HCT116 (cell line): ENCODE measurements at regions not wholly inside any gene's neighbourhood (a gene's known extent, or its start where the extent isn't known, plus 50 kb on each side); places are given as distances from the start of the nearest gene placed in this dataset.

Experiments
- ATAC-seq: fragments of 200-7000 bp; cut with Tn5 transposase; 2 replicates; pipeline ENCODE4 v1.9.1; 2020; ENCODE audit warnings: mild to moderate bottlenecking, moderate library complexity
- BruUV-seq: library from RNA; stranded (reverse); fragments of 400-500 nt; replicated peaks from 2 replicates; lab custom pipeline; 2021; lab: Mats Ljungman, UMichigan
- CTCF ChIA-PET: fragments of 300-600 bp; sonication (Branson Sonifier 250); formaldehyde crosslinking; loops from one replicate; lab custom pipeline; 2021; ENCODE audit warnings: antibody characterized with exemption; lab: Charles Lee
- POLR2A ChIA-PET: fragments of 300-600, 350-600 bp; sonication (Branson Sonifier 250); formaldehyde crosslinking; loops from one replicate; lab custom pipeline; 2021; ENCODE audit warnings: antibody characterized with exemption; lab: Charles Lee
- RAD21 ChIA-PET, 2 experiments: fragments of 300-600 bp; sonication (Branson Sonifier 250); formaldehyde crosslinking; loops; one replicate each; lab custom pipeline; 2023; ENCODE audit warnings: low total read pairs in 2 of 2; ENCODE audit not compliant: uncharacterized antibody in 2 of 2, unreplicated experiment in 2 of 2, low non-redundant PET in 1 of 2; lab: Charles Lee
- DNase-seq: peaks from one replicate; pipeline ENCODE4 v3.0.0-alpha.2; 2010; ENCODE audit warnings: low read depth, low spot score
- H2AFZ ChIP-seq: fragments of 200-600 bp; shearing (Covaris generic), sonication (generic); 2 replicates; pipeline ENCODE4 v1.6.1; 2017; ENCODE audit warnings: low read depth, mixed run types, mixed read lengths, antibody characterized with exemption, low read length; ENCODE audit not compliant: poor library complexity, severe bottlenecking
- H3K27ac ChIP-seq: 2 replicates; pipeline ENCODE4 v1.5.1; 2012; ENCODE audit warnings: low read depth, low read length
- H3K27me3 ChIP-seq: fragments of 200-600 bp; sonication (generic); 2 replicates; pipeline ENCODE4 v1.6.1; 2016; ENCODE audit warnings: mixed run types, low read length, mixed read lengths; ENCODE audit not compliant: insufficient read depth
- H3K36me3 ChIP-seq, 2 experiments: fragments of 200-500 bp in 1 of 2; fragments of 200-600 bp in 1 of 2; sonication (Bioruptor generic) in 1 of 2; sonication (generic) in 1 of 2; 2 replicates each; pipeline versions ENCODE4 v1.5.1 to v1.6.1; 2014 to 2016; ENCODE audit warnings: low read length in 2 of 2, inconsistent platforms in 1 of 2, mixed read lengths in 1 of 2, mixed run types in 1 of 2; ENCODE audit not compliant: insufficient read depth in 2 of 2, control insufficient read depth in 1 of 2
- H3K4me1 ChIP-seq, 2 experiments: fragments of 200-600 bp in 1 of 2; sonication (generic) in 1 of 2; 2 replicates each; pipeline versions ENCODE4 v1.5.1 to v1.6.1; 2012 to 2017; ENCODE audit warnings: low read length in 2 of 2, inconsistent platforms in 1 of 2, mild to moderate bottlenecking in 1 of 2, mixed read lengths in 1 of 2, mixed run types in 1 of 2, moderate library complexity in 1 of 2; ENCODE audit not compliant: insufficient read depth in 2 of 2, control insufficient read depth in 1 of 2
- H3K4me2 ChIP-seq: fragments of 200-600 bp; sonication (generic); 2 replicates; pipeline ENCODE4 v1.6.1; 2017; ENCODE audit warnings: mixed run types, low read length, mixed read lengths
- H3K4me3 ChIP-seq, 2 experiments: fragments of 200-600 bp in 1 of 2; sonication (generic) in 1 of 2; replicated peaks in 1 of 2; 2 replicates each; pipeline ENCODE4 v1.5.1; 2011 to 2016; ENCODE audit warnings: low read length in 2 of 2, control low read depth in 1 of 2, low read depth in 1 of 2, mild to moderate bottlenecking in 1 of 2, mixed read lengths in 1 of 2, mixed run types in 1 of 2
- H3K79me2 ChIP-seq: fragments of 200-600 bp; sonication (generic); 2 replicates; pipeline ENCODE4 v1.6.1; 2017; ENCODE audit warnings: mild to moderate bottlenecking, mixed run types, low read length, moderate library complexity, mixed read lengths; ENCODE audit not compliant: insufficient read depth
- H3K9ac ChIP-seq: fragments of 200-600 bp; sonication (generic); 2 replicates; pipeline ENCODE4 v1.6.1; 2016; ENCODE audit warnings: low read length, mixed read lengths
- H3K9me2 ChIP-seq: fragments of 200-600 bp; sonication (generic), shearing (Covaris generic); 2 replicates; pipeline ENCODE4 v1.6.1; 2017; ENCODE audit warnings: mixed run types, mild to moderate bottlenecking, moderate library complexity; ENCODE audit not compliant: insufficient read depth
- H3K9me3 ChIP-seq, 2 experiments: fragments of 200-500 bp in 1 of 2; fragments of 200-600 bp in 1 of 2; sonication (Bioruptor generic) in 1 of 2; sonication (generic) in 1 of 2; 2 replicates each; pipeline ENCODE4 v1.6.1; 2014 to 2017; ENCODE audit warnings: low read length in 2 of 2, mixed read lengths in 2 of 2, inconsistent platforms in 1 of 2, low read depth in 1 of 2, mild to moderate bottlenecking in 1 of 2, mixed run types in 1 of 2, moderate library complexity in 1 of 2; ENCODE audit not compliant: control insufficient read depth in 1 of 2, insufficient read depth in 1 of 2
- H4K20me1 ChIP-seq: fragments of 200-600 bp; sonication (generic), shearing (Covaris generic); 2 replicates; pipeline ENCODE4 v1.6.1; 2017; ENCODE audit warnings: mixed run types, mild to moderate bottlenecking, moderate library complexity; ENCODE audit not compliant: insufficient read depth
- ATF3 ChIP-seq: IDR thresholded peaks from 2 replicates; pipeline ENCODE4 v1.6.1; 2012
- CBX3 ChIP-seq: IDR thresholded peaks from 2 replicates; pipeline ENCODE4 v1.6.1; 2012; ENCODE audit warnings: low read depth
- CTCF ChIP-seq, 3 experiments: fragments of 200-600 bp in 1 of 3; sonication (generic) in 1 of 3; IDR thresholded peaks in 2 of 3; conservative IDR thresholded peaks in 1 of 3; 2 replicates each; pipeline ENCODE4 v1.5.1; 2012 to 2017; ENCODE audit warnings: low read depth in 2 of 3, low read length in 2 of 3, antibody characterized with exemption in 1 of 3, borderline replicate concordance in 1 of 3, control low read depth in 1 of 3, mild to moderate bottlenecking in 1 of 3, mixed read lengths in 1 of 3, mixed run types in 1 of 3, moderate library complexity in 1 of 3; ENCODE audit not compliant: insufficient read depth in 1 of 3
- EZH2phosphoT487 ChIP-seq: fragments of 200-600 bp; IDR thresholded peaks from 2 replicates; pipeline ENCODE4 v1.6.1; 2018; ENCODE audit warnings: antibody characterized with exemption, borderline replicate concordance
- JUND ChIP-seq: IDR thresholded peaks from 2 replicates; pipeline ENCODE4 v1.6.1; 2012
- POLR2A ChIP-seq: IDR thresholded peaks from 2 replicates; pipeline ENCODE4 v1.7.0; 2011; ENCODE audit warnings: borderline replicate concordance; ENCODE audit not compliant: insufficient read depth, insufficient read length; ENCODE audit errors: extremely low read depth
- RAD21 ChIP-seq: IDR thresholded peaks from 2 replicates; pipeline ENCODE4 v1.6.1; 2012; ENCODE audit warnings: low read depth, mild to moderate bottlenecking
- REST ChIP-seq: IDR thresholded peaks from 2 replicates; pipeline ENCODE4 v1.6.1; 2012; ENCODE audit warnings: low read depth
- SIN3A ChIP-seq: IDR thresholded peaks from 2 replicates; pipeline ENCODE4 v1.6.1; 2012; ENCODE audit warnings: low read depth
- SP1 ChIP-seq: IDR thresholded peaks from 2 replicates; pipeline ENCODE4 v1.6.1; 2012; ENCODE audit warnings: low read depth
- SRF ChIP-seq: IDR thresholded peaks from 2 replicates; pipeline ENCODE4 v1.6.1; 2012; ENCODE audit warnings: low read depth
- TCF7L2 ChIP-seq: IDR thresholded peaks from 2 replicates; pipeline ENCODE4 v1.7.0; 2011; ENCODE audit warnings: borderline replicate concordance, inconsistent platforms; ENCODE audit not compliant: insufficient read depth, insufficient read length; ENCODE audit errors: extremely low read depth
- ZFX ChIP-seq: fragments of 450-650 bp; IDR thresholded peaks from 2 replicates; pipeline ENCODE4 v1.6.1; 2017
- ZNF274 ChIP-seq: fragments of 200-500 bp; sonication (Bioruptor generic); IDR thresholded peaks from 2 replicates; pipeline ENCODE4 v1.6.1; 2014; ENCODE audit warnings: mild to moderate bottlenecking, low read depth, low read length, inconsistent platforms
- intact Hi-C: fragments of 100-400 bp; cut with micrococcal nuclease; formaldehyde crosslinking; loops from 2 replicates; pipeline ENCODE4 v1.10.0; 2022

GRCh38 chr7:92988051-92988450 is 129.7 kb downstream of the SAMD9 start:
- Histone ChIP-seq H3K9me2 (no peaks in the 10 kb centered on the region), H3K4me3 (no peak overlapping the region), H4K20me1 (no peaks in the 10 kb centered on the region), H2AFZ (peak overlapping the region; percentile 33), H3K4me2 (no peak overlapping the region), H3K9ac (no peak overlapping the region), H3K79me2 (no peaks in the 10 kb centered on the region), H3K9me3 (peaks cover 0 to 4% of the 10 kb centered on the region in 2 experiments; a peak in 1 of 4 replicates), H3K4me1 (no peaks in the 10 kb centered on the region), H3K27me3 (no peaks in the 10 kb centered on the region), H3K36me3 (no peaks in the 10 kb centered on the region), H3K27ac (no peak overlapping the region)
- POLR2A ChIA-PET: no interaction called here
- no TSS peak for BruUV-seq
- RAD21 ChIA-PET: no interaction called here
- CTCF ChIA-PET: no interaction called here
- peak; percentile 63; the same call in 1 of the 2 replicates for ATAC-seq
- intact Hi-C loops: no loop called here
- TF ChIP-seq ZNF274 (no peak), SIN3A (no peak), JUND (no peak), CBX3 (no peak), RAD21 (peak; percentile 50), POLR2A (no peak), SRF (no peak), TCF7L2 (no peak), ATF3 (no peak), ZFX (no peak), EZH2phosphoT487 (no peak), REST (no peak), CTCF (IDR thresholded peaks at IDR 0.05 in 2 of 3, conservative IDR thresholded peaks at IDR 0.05 in 1 of 3; ENCODE audit: borderline replicate concordance in 1 of 3, insufficient read depth in 1 of 3, low read depth in 2 of 3, low read length in 2 of 3) (peak; percentile 19 to 46 (median 29); a peak in 3 of 6 replicates), SP1 (no peak)
- peak; percentile 19 for DNase-seq
